ENCODE measurements at regions not wholly inside any gene's neighbourhood (a gene's known extent, or its start where the extent isn't known, plus 50 kb on each side); places are given as distances from the start of the nearest gene placed in this dataset.

GRCh38 chr6:109304284-109305015 is 77.8 kb downstream of the CD164 start:
- no peak for TF ChIP-seq FOXP2 (optimal IDR thresholded peaks at IDR 0.05; ENCODE audit: control extremely low read depth, extremely low read length, insufficient read depth)
- TF ChIP-seq POLR2AphosphoS5 (IDR thresholded peaks at IDR 0.05; ENCODE audit: borderline replicate concordance, low read depth, low read length) = no peak
- TF ChIP-seq EZH2 (IDR thresholded peaks at IDR 0.05) = no peak
- no peak for DNase-seq (ENCODE audit: low read depth, low spot score)
- Histone ChIP-seq H3K9me3 (ENCODE audit: low read depth, low read length) (no peaks in the 10 kb centered on the region), H3K4me3 (no peak overlapping the region), H3K9ac (ENCODE audit: insufficient read length) (no peak overlapping the region), H3K27ac (no peak overlapping the region), H3K36me3 (ENCODE audit: insufficient read depth, low read length) (no peaks in the 10 kb centered on the region)

- no peak for DNase-seq (ENCODE audit: low read depth, low spot score)
- no peak overlapping the region for H3K27ac ChIP-seq
- no peak overlapping the region for H3K4me3 ChIP-seq
- H3K36me3 ChIP-seq (ENCODE audit: insufficient read depth, low read length) = no peaks in the 10 kb centered on the region
- H3K9me3 ChIP-seq (ENCODE audit: low read depth, low read length) = no peaks in the 10 kb centered on the region
- H3K9ac ChIP-seq (ENCODE audit: insufficient read length) = no peak overlapping the region
- TF ChIP-seq EZH2 (IDR thresholded peaks at IDR 0.05) (no peak), POLR2AphosphoS5 (IDR thresholded peaks at IDR 0.05; ENCODE audit: borderline replicate concordance, low read depth, low read length) (no peak)
Measured at GRCh38 chr6:109303640-109304283, 78.5 kb downstream of the CD164 start.

GRCh38 chr6:109303164-109303563 is 79.1 kb downstream of the CD164 start:
- TF ChIP-seq POLR2AphosphoS5 (IDR thresholded peaks at IDR 0.05; ENCODE audit: borderline replicate concordance, low read depth, low read length) = no peak
- no peak for TF ChIP-seq FOXP2 (optimal IDR thresholded peaks at IDR 0.05; ENCODE audit: control extremely low read depth, extremely low read length, insufficient read depth)
- TF ChIP-seq EZH2 (IDR thresholded peaks at IDR 0.05) = no peak
- DNase-seq (ENCODE audit: low read depth, low spot score) = no peak
- Histone ChIP-seq H3K9ac (ENCODE audit: insufficient read length) (no peak overlapping the region), H3K4me3 (no peak overlapping the region), H3K36me3 (ENCODE audit: insufficient read depth, low read length) (no peaks in the 10 kb centered on the region), H3K27ac (no peak overlapping the region), H3K9me3 (ENCODE audit: low read depth, low read length) (no peaks in the 10 kb centered on the region)

GRCh38 chr6:109302176-109302575 is 80.1 kb downstream of the CD164 start:
- Histone ChIP-seq H3K9me3 (ENCODE audit: low read depth, low read length) (no peaks in the 10 kb centered on the region), H3K4me3 (no peak overlapping the region), H3K36me3 (ENCODE audit: insufficient read depth, low read length) (no peaks in the 10 kb centered on the region), H3K27ac (no peak overlapping the region), H3K9ac (ENCODE audit: insufficient read length) (no peak overlapping the region)
- TF ChIP-seq POLR2AphosphoS5 (IDR thresholded peaks at IDR 0.05; ENCODE audit: borderline replicate concordance, low read depth, low read length) (no peak), EZH2 (IDR thresholded peaks at IDR 0.05) (no peak), FOXP2 (optimal IDR thresholded peaks at IDR 0.05; ENCODE audit: control extremely low read depth, extremely low read length, insufficient read depth) (no peak)
- DNase-seq (ENCODE audit: low read depth, low spot score) = no peak

GRCh38 chr6:109301418-109301817 is 80.8 kb downstream of the CD164 start:
- H3K27ac ChIP-seq = no peak overlapping the region
- H3K9me3 ChIP-seq (ENCODE audit: low read depth, low read length) = no peaks in the 10 kb centered on the region
- no peaks in the 10 kb centered on the region for H3K36me3 ChIP-seq (ENCODE audit: insufficient read depth, low read length)
- no peak overlapping the region for H3K9ac ChIP-seq (ENCODE audit: insufficient read length)
- H3K4me3 ChIP-seq = no peak overlapping the region
- TF ChIP-seq POLR2AphosphoS5 (IDR thresholded peaks at IDR 0.05; ENCODE audit: borderline replicate concordance, low read depth, low read length) = no peak
- TF ChIP-seq EZH2 (IDR thresholded peaks at IDR 0.05) = no peak
- no peak for TF ChIP-seq FOXP2 (optimal IDR thresholded peaks at IDR 0.05; ENCODE audit: control extremely low read depth, extremely low read length, insufficient read depth)
- DNase-seq (ENCODE audit: low read depth, low spot score) = no peak

- Histone ChIP-seq H3K9me3 (ENCODE audit: low read depth, low read length) (no peaks in the 10 kb centered on the region), H3K36me3 (ENCODE audit: insufficient read depth, low read length) (no peaks in the 10 kb centered on the region), H3K4me3 (no peak overlapping the region), H3K9ac (ENCODE audit: insufficient read length) (no peak overlapping the region), H3K27ac (no peak overlapping the region)
- TF ChIP-seq POLR2AphosphoS5 (IDR thresholded peaks at IDR 0.05; ENCODE audit: borderline replicate concordance, low read depth, low read length) = no peak
- TF ChIP-seq EZH2 (IDR thresholded peaks at IDR 0.05) = no peak
- TF ChIP-seq FOXP2 (optimal IDR thresholded peaks at IDR 0.05; ENCODE audit: control extremely low read depth, extremely low read length, insufficient read depth) = no peak
- DNase-seq (ENCODE audit: low read depth, low spot score) = no peak
Measured at GRCh38 chr6:109300874-109301273, 81.4 kb downstream of the CD164 start.

GRCh38 chr6:109299776-109300564 is 82.3 kb downstream of the CD164 start:
- no peak overlapping the region for H3K4me3 ChIP-seq
- DNase-seq (ENCODE audit: low read depth, low spot score) = no peak
- no peaks in the 10 kb centered on the region for H3K9me3 ChIP-seq (ENCODE audit: low read depth, low read length)
- no peak overlapping the region for H3K9ac ChIP-seq (ENCODE audit: insufficient read length)
- no peaks in the 10 kb centered on the region for H3K36me3 ChIP-seq (ENCODE audit: insufficient read depth, low read length)
- no peak overlapping the region for H3K27ac ChIP-seq
- TF ChIP-seq EZH2 (IDR thresholded peaks at IDR 0.05) = no peak
- no peak for TF ChIP-seq POLR2AphosphoS5 (IDR thresholded peaks at IDR 0.05; ENCODE audit: borderline replicate concordance, low read depth, low read length)
- TF ChIP-seq FOXP2 (optimal IDR thresholded peaks at IDR 0.05; ENCODE audit: control extremely low read depth, extremely low read length, insufficient read depth) = no peak

- Histone ChIP-seq H3K36me3 (ENCODE audit: insufficient read depth, low read length) (no peaks in the 10 kb centered on the region), H3K4me3 (no peak overlapping the region), H3K9ac (ENCODE audit: insufficient read length) (no peak overlapping the region), H3K9me3 (ENCODE audit: low read depth, low read length) (no peaks in the 10 kb centered on the region), H3K27ac (no peak overlapping the region)
- DNase-seq (ENCODE audit: low read depth, low spot score) = no peak
- TF ChIP-seq EZH2 (IDR thresholded peaks at IDR 0.05) (no peak), POLR2AphosphoS5 (IDR thresholded peaks at IDR 0.05; ENCODE audit: borderline replicate concordance, low read depth, low read length) (no peak), FOXP2 (optimal IDR thresholded peaks at IDR 0.05; ENCODE audit: control extremely low read depth, extremely low read length, insufficient read depth) (no peak)
Measured at GRCh38 chr6:109299265-109299607, 83.0 kb downstream of the CD164 start.

All from SK-N-MC (cell line).